Amygdala (tissue), 56 donors: ENCODE measurements at regions not wholly inside any gene's neighbourhood (a gene's known extent, or its start where the extent isn't known, plus 50 kb on each side); places are given as distances from the start of the nearest gene placed in this dataset.

Source experiments
- DNase-seq, 56 donors: peaks; one replicate each; lab custom pipeline; 2025; lab: John Stamatoyannopoulos, UW

GRCh38 chr12:107394693-107395092 lies 290.9 kb upstream of the PWP1 start:
- no peak for DNase-seq

GRCh38 chr12:107395817-107396216 lies 289.8 kb upstream of the PWP1 start:
- DNase-seq = no peak

GRCh38 chr12:107396991-107397390 lies 288.6 kb upstream of the PWP1 start:
- DNase-seq = no peak

DNA sequence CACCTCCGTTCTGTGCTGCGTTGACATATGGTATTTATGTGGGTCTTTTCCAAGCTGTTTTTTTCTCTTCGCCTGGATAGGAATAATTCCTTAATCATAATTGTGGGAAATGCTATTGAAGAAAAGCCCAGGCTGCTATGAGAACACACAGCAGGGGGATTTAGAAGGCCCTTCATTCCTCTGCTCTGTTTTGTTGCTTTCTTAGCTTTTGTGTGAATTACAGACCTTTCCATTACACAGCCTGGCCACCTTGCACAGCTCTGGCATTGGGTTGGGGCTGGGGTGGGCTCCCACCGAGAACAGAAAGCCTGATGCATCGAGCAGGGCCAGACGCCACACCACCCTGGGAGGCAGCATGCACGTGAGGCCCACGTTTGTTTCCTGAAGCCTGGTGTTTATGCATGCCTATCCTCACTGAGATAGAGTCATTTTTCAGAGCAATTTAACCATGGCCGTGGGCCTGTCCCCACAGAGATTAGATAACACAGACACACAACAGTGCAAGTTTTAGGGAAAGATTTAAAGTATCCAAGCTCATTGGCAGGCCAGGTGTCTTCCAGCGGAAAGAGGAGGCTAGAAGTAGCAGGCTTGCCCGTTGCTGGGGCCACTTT lies 287.6 kb upstream of the PWP1 start:
- DNase-seq = no peak

GRCh38 chr12:107399046-107399445 lies 286.6 kb upstream of the PWP1 start:
- no peak for DNase-seq

GRCh38 chr12:107400686-107401447 lies 284.7 kb upstream of the PWP1 start:
- peak in 20 of 56 donors; percentile 1 to 40 (median 10) for DNase-seq

GRCh38 chr12:107402041-107403022 lies 283.3 kb upstream of the PWP1 start:
- DNase-seq = peak in 10 of 56 donors; percentile 1 to 21 (median 7)

- no peak for DNase-seq
Observed at GRCh38 chr12:107404981-107405380, 280.6 kb upstream of the PWP1 start.

DNA sequence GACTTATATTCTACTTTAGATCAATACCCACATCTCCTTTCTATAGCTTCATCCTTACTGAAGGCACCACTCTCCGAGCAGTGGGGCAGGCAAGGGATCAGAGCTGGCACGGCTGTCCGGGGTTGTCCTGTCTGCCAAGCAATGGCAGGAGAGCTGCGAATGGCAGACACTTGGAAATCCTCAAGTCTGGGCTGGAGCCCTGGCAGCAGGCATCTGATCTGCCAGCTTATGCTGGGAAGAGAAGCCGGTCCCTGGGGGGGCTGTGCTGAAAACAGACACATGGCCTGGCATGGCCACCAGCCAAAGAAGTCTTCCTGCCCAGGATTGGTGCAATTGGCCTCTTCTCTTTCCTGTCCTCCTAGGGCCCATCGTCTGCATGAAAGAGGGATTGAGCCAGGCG lies 280.2 kb upstream of the PWP1 start:
- peak in 32 of 56 donors; percentile 2 to 70 (median 22) for DNase-seq

GRCh38 chr12:107406932-107407331 lies 278.7 kb upstream of the PWP1 start:
- no peak for DNase-seq

DNA sequence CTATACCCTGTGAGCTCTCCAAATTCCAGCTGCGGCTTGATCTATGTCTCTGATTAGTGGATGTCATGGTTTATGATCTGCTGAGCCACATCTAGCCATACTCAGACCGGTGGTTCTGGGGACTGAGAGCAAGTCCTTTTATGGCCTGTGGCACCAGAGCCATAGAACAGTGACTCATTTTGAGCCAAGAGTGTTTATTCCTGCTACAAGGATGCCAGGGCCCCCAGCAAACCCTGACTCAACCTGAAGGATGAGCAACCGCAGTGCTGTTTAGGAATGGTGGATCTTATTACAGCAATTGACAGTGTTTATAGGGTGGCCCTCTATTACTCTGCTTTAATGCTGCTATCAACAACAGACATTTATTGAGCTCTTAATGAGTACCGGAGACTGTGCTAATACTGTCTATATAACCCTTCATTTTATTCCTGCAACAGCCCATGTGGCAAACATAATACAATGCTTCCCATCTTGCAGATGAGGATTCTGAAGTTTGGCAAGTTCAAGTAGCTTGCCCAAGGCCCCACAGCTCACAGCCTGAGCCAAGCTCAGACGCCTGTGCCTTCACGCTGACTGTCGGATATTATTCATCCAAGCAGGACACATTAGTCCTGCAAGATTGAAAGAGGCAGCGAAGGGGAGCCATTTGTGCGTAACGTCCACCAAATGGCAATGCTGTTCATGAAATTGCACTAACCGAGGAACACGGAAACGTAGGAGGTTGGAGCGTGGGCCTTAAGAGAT lies 273.6 kb upstream of the PWP1 start:
- DNase-seq = no peak

DNA sequence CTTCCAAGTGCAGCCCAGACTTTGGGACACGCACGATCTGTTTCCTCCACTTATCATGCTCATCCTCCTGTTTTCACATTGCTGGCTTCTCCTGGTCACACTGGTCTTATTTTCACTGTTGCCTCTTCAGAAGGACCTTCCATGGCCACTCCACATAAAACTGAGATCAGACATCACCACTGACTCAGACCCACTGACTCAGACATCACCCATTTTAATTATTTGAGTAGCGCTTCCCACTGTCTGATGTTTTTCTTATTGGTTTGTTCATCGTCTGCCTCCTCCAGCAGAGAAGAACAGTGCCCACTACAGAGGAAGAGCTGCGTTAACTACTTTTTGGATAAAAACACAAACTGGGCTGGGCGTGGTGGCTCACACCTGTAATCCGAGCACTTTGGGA lies 270.5 kb upstream of the PWP1 start:
- no peak for DNase-seq

DNA sequence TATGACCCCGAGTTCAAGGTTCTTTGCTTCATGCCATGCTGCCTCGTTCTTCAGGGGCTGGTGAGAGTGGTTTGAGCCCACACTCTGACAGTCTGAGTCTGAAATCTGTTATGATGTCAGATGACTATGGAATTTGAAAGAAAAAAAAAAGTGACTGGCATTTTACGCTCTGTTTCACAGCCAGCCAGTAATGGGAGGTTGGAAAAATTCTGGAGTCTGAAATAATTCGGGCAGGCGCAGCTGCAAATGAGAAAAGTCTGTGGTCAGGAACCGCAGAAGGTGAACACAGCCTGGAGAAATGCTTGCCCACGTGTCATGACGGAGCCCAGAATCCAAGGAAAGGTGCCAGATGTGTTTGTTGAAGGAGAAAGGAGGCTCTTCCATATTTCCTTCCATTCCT lies 269.8 kb upstream of the PWP1 start:
- no peak for DNase-seq

GRCh38 chr12:107417004-107417403 lies 268.6 kb upstream of the PWP1 start:
- no peak for DNase-seq

DNA sequence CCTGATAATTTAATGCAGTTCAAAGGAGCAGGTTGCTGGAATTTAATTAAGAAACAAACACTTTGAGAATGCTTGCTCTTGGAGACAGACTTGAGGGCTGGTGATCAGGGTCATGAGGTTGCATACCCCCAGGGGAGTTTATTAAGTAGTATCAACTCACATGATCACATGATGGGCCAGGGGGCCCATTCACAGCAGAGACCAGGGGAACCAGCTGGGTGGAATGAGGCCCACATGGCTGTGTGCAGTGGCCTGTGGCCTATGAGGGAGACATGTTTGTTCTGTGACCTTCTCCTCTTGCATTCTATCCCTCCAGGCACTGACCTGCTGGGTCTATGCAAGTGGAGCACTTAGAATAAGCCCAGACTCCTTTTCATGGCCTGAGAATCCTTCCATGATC lies 266.6 kb upstream of the PWP1 start:
- DNase-seq = no peak

DNA sequence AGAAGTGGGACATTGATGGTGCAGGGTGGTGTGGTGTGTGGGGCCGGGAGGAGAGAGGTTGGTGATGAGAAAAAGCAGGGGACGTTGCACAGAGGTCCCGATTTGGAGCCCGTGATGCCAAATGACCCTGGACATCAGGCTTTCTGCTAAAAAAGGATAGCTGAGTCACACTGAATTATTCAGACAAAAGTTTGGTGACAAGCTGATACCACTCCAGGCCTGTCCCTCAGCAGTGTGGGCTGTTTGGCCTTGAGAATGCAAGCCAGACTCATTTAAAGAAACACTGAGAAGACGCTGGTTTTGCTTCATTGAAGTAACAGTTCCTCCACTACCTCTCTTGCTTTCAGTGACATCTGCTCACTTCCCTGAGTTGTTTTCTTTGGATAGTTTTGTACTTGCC lies 262.1 kb upstream of the PWP1 start:
- DNase-seq = no peak

GRCh38 chr12:107429006-107429705 lies 256.4 kb upstream of the PWP1 start:
- no peak for DNase-seq

- DNase-seq = no peak
Observed at GRCh38 chr12:107431942-107432341, 253.7 kb upstream of the PWP1 start.

- DNase-seq = no peak
Observed at GRCh38 chr12:107435072-107435471, 250.5 kb upstream of the PWP1 start.

DNA sequence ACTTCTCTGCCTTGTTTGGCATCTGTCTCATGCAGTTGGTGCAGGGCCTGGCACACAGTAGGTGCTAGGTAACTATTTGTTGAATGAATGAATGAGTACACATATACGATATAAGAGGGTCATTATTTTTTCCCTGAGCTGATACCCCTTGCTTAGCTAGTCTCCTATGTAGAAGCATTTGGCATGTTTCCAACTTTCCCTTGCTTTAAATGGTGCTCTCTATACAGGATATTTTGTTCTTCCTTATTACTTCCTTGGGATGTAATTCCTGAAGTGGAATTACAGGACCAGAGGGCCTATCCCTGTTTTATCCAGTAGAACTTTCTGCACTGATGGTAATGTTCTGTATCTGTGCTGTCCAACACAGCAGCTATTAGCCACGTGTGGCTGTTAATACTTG lies 250.1 kb upstream of the PWP1 start:
- DNase-seq = no peak
